ENCODE measurements at regions not wholly inside any gene's neighbourhood (a gene's known extent, or its start where the extent isn't known, plus 50 kb on each side); places are given as distances from the start of the nearest gene placed in this dataset.

- TF ChIP-seq EZH2phosphoT487 (IDR thresholded peaks at IDR 0.05; ENCODE audit: borderline replicate concordance, low read length), result no peak
- no peak overlapping the region for H3K4me3 ChIP-seq (ENCODE audit: low read length)
- no peaks in the 10 kb centered on the region for H3F3A ChIP-seq (ENCODE audit: control insufficient read depth, insufficient read depth)
- H3K36me3 ChIP-seq (ENCODE audit: control insufficient read depth, low read length), result no peaks in the 10 kb centered on the region
- H3K79me2 ChIP-seq (ENCODE audit: control insufficient read depth, low read length), result no peaks in the 10 kb centered on the region
- no peak overlapping the region for H3K27ac ChIP-seq (ENCODE audit: low read depth, low read length)
- no peak overlapping the region for H3K4me2 ChIP-seq (ENCODE audit: low read length)
- no peaks in the 10 kb centered on the region for H3K4me1 ChIP-seq (ENCODE audit: control insufficient read depth, low read length)
- no peaks in the 10 kb centered on the region for H4K20me1 ChIP-seq (ENCODE audit: control insufficient read depth, insufficient read depth, low read depth, low read length)
- H3K9me3 ChIP-seq (ENCODE audit: control insufficient read depth, insufficient read depth, low read length), result no peaks in the 10 kb centered on the region
- no peaks in the 10 kb centered on the region for H3K27me3 ChIP-seq (ENCODE audit: control insufficient read depth, low read length)
- H3K9me2 ChIP-seq (replicated peaks; ENCODE audit: control insufficient read depth, low read length), result no peaks in the 10 kb centered on the region
These were observed 181.2 kb upstream of the API5 start for GRCh38 chr11:43130616-43131015.

- no peaks in the 10 kb centered on the region for H4K20me1 ChIP-seq (ENCODE audit: control insufficient read depth, insufficient read depth, low read depth, low read length)
- H3K27ac ChIP-seq (ENCODE audit: low read depth, low read length), result no peak overlapping the region
- H3K9me3 ChIP-seq (ENCODE audit: control insufficient read depth, insufficient read depth, low read length), result no peaks in the 10 kb centered on the region
- no peak overlapping the region for H3K4me2 ChIP-seq (ENCODE audit: low read length)
- H3K79me2 ChIP-seq (ENCODE audit: control insufficient read depth, low read length), result no peaks in the 10 kb centered on the region
- TF ChIP-seq CTCF (IDR thresholded peaks at IDR 0.05; ENCODE audit: low read depth, low read length, poor library complexity, severe bottlenecking) (no peak), EZH2phosphoT487 (IDR thresholded peaks at IDR 0.05; ENCODE audit: borderline replicate concordance, low read length) (no peak)
- no peak overlapping the region for H3K4me3 ChIP-seq (ENCODE audit: low read length)
- no peaks in the 10 kb centered on the region for H3K9me2 ChIP-seq (replicated peaks; ENCODE audit: control insufficient read depth, low read length)
- no peaks in the 10 kb centered on the region for H3K4me1 ChIP-seq (ENCODE audit: control insufficient read depth, low read length)
- H3F3A ChIP-seq (ENCODE audit: control insufficient read depth, insufficient read depth), result no peaks in the 10 kb centered on the region
- H3K36me3 ChIP-seq (ENCODE audit: control insufficient read depth, low read length), result no peaks in the 10 kb centered on the region
- no peaks in the 10 kb centered on the region for H3K27me3 ChIP-seq (ENCODE audit: control insufficient read depth, low read length)
These were observed 175.7 kb upstream of the API5 start for GRCh38 chr11:43135966-43136534.

- no peaks in the 10 kb centered on the region for H3K36me3 ChIP-seq (ENCODE audit: control insufficient read depth, low read length)
- H3K27me3 ChIP-seq (ENCODE audit: control insufficient read depth, low read length), result no peaks in the 10 kb centered on the region
- no peaks in the 10 kb centered on the region for H3K4me1 ChIP-seq (ENCODE audit: control insufficient read depth, low read length)
- no peaks in the 10 kb centered on the region for H4K20me1 ChIP-seq (ENCODE audit: control insufficient read depth, insufficient read depth, low read depth, low read length)
- no peaks in the 10 kb centered on the region for H3K79me2 ChIP-seq (ENCODE audit: control insufficient read depth, low read length)
- H3K9me3 ChIP-seq (ENCODE audit: control insufficient read depth, insufficient read depth, low read length), result no peaks in the 10 kb centered on the region
- no peaks in the 10 kb centered on the region for H3K9me2 ChIP-seq (replicated peaks; ENCODE audit: control insufficient read depth, low read length)
- H3K4me2 ChIP-seq (ENCODE audit: low read length), result no peak overlapping the region
- no peak overlapping the region for H3K27ac ChIP-seq (ENCODE audit: low read depth, low read length)
- TF ChIP-seq CTCF (IDR thresholded peaks at IDR 0.05; ENCODE audit: low read depth, low read length, poor library complexity, severe bottlenecking) (no peak), EZH2phosphoT487 (IDR thresholded peaks at IDR 0.05; ENCODE audit: borderline replicate concordance, low read length) (no peak)
- no peak overlapping the region for H3K4me3 ChIP-seq (ENCODE audit: low read length)
- no peaks in the 10 kb centered on the region for H3F3A ChIP-seq (ENCODE audit: control insufficient read depth, insufficient read depth)
These were observed 173.1 kb upstream of the API5 start for GRCh38 chr11:43138621-43139140.

- H4K20me1 ChIP-seq (ENCODE audit: control insufficient read depth, insufficient read depth, low read depth, low read length), result no peaks in the 10 kb centered on the region
- H3K79me2 ChIP-seq (ENCODE audit: control insufficient read depth, low read length), result no peaks in the 10 kb centered on the region
- H3K4me2 ChIP-seq (ENCODE audit: low read length), result no peak overlapping the region
- no peak overlapping the region for H3K27ac ChIP-seq (ENCODE audit: low read depth, low read length)
- no peaks in the 10 kb centered on the region for H3K9me3 ChIP-seq (ENCODE audit: control insufficient read depth, insufficient read depth, low read length)
- no peak overlapping the region for H3K4me3 ChIP-seq (ENCODE audit: low read length)
- no peaks in the 10 kb centered on the region for H3K9me2 ChIP-seq (replicated peaks; ENCODE audit: control insufficient read depth, low read length)
- no peaks in the 10 kb centered on the region for H3K36me3 ChIP-seq (ENCODE audit: control insufficient read depth, low read length)
- TF ChIP-seq CTCF (IDR thresholded peaks at IDR 0.05; ENCODE audit: low read depth, low read length, poor library complexity, severe bottlenecking), result no peak
- TF ChIP-seq EZH2phosphoT487 (IDR thresholded peaks at IDR 0.05; ENCODE audit: borderline replicate concordance, low read length), result no peak
- H3K4me1 ChIP-seq (ENCODE audit: control insufficient read depth, low read length), result no peaks in the 10 kb centered on the region
- no peaks in the 10 kb centered on the region for H3F3A ChIP-seq (ENCODE audit: control insufficient read depth, insufficient read depth)
- no peaks in the 10 kb centered on the region for H3K27me3 ChIP-seq (ENCODE audit: control insufficient read depth, low read length)
These were observed 166.1 kb upstream of the API5 start for GRCh38 chr11:43145653-43146052.

All from DOHH2 (cell line).